Gastroesophageal sphincter (tissue), 4 donors: ENCODE measurements at regions not wholly inside any gene's neighbourhood (a gene's known extent, or its start where the extent isn't known, plus 50 kb on each side); places are given as distances from the start of the nearest gene placed in this dataset.

ENCODE experiments used
- ATAC-seq: fragments of 150-250 bp; one replicate; pipeline ENCODE4 v1.9.1; 2016; ENCODE audit warnings: mild to moderate bottlenecking, moderate library complexity
- H3K27ac ChIP-seq, 4 donors: fragments of 200-600 bp; sonication (generic) in 3 of 4; 1 replicate in 3 of 4; 2 replicates in 1 of 4; pipeline ENCODE4 v1.5.1; 2016 to 2019
- H3K27me3 ChIP-seq: fragments of 200-600 bp; sonication (generic); one replicate; pipeline ENCODE4 v1.5.1; 2019
- H3K36me3 ChIP-seq, 2 donors: fragments of 200-600 bp; sonication (generic); one replicate each; pipeline ENCODE4 v1.5.1; 2019; ENCODE audit warnings: control low read depth in 1 of 2
- H3K4me1 ChIP-seq, 3 donors: fragments of 200-600 bp; sonication (generic); 1 replicate in 2 of 3; 2 replicates in 1 of 3; pipeline ENCODE4 v1.5.1; 2016 to 2019; ENCODE audit warnings: control low read depth in 2 of 3
- H3K4me3 ChIP-seq, 2 donors: fragments of 200-600 bp; sonication (generic); one replicate each; pipeline ENCODE4 v1.5.1; 2019; ENCODE audit warnings: mild to moderate bottlenecking in 1 of 2, moderate library complexity in 1 of 2
- H3K9me3 ChIP-seq, 3 donors: fragments of 200-600 bp; sonication (generic); one replicate each; pipeline ENCODE4 v1.5.1; 2017 to 2019; ENCODE audit warnings: control low read depth in 2 of 3
- CTCF ChIP-seq, 4 experiments: fragments of 200-600 bp in 2 of 4; fragments of 450-650 bp in 2 of 4; sonication (generic) in 1 of 4; IDR thresholded peaks; one replicate each; pipeline ENCODE4 v1.5.1; 2017 to 2019; ENCODE audit warnings: antibody characterized with exemption in 4 of 4, mild to moderate bottlenecking in 2 of 4, moderate library complexity in 2 of 4
- EP300 ChIP-seq: sonication (generic); formaldehyde crosslinking; IDR thresholded peaks from one replicate; pipeline ENCODE4 v1.6.1; 2017; ENCODE audit warnings: antibody characterized with exemption, mild to moderate bottlenecking
- POLR2A ChIP-seq, 2 donors: fragments of 450-650 bp; IDR thresholded peaks; one replicate each; pipeline ENCODE4 v1.6.1; 2017; ENCODE audit warnings: antibody characterized with exemption in 2 of 2, mild to moderate bottlenecking in 2 of 2, moderate library complexity in 1 of 2
- POLR2AphosphoS5 ChIP-seq: sonication (generic); formaldehyde crosslinking; IDR thresholded peaks from one replicate; pipeline ENCODE4 v1.6.1; 2017; ENCODE audit warnings: antibody characterized with exemption
- WGBS, 2 donors: methylation state at CpG; one replicate each; pipeline ENCODE4 v1.1.5; 2018; ENCODE audit warnings: low coverage in 1 of 2; 5-methylcytosine and 5-hydroxymethylcytosine counted together

- Histone ChIP-seq H3K4me3 (no peak overlapping the region), H3K36me3 (no peaks in the 10 kb centered on the region), H3K9me3 (no peaks in the 10 kb centered on the region), H3K27ac (no peak overlapping the region), H3K4me1 (peaks cover 0 to 14% (median 3%) of the 10 kb centered on the region in 3 donors), H3K27me3 (no peaks in the 10 kb centered on the region)
- no peak for ATAC-seq
- TF ChIP-seq CTCF (IDR thresholded peaks at IDR 0.05) (no peak), EP300 (no peak), POLR2A (IDR thresholded peaks at IDR 0.05) (no peak), POLR2AphosphoS5 (no peak)
- 80% methylated on average over 3 of the region's 3 CpGs; no CpG with 5 or more reads in 1 of the 2 donors for WGBS, 2 donors
Measured at GRCh38 chr3:30199855-30200254, 406.5 kb upstream of the TGFBR2 start.

GRCh38 chr3:30201715-30202114, 404.7 kb upstream of the TGFBR2 start:
- TF ChIP-seq POLR2AphosphoS5 (no peak), POLR2A (IDR thresholded peaks at IDR 0.05) (no peak), CTCF (IDR thresholded peaks at IDR 0.05) (no peak), EP300 (no peak)
- ATAC-seq, result no peak
- H3K4me3 ChIP-seq, result no peak overlapping the region
- peaks cover 0 to 14% (median 3%) of the 10 kb centered on the region in 3 donors for H3K4me1 ChIP-seq
- no peaks in the 10 kb centered on the region for H3K9me3 ChIP-seq
- no peak overlapping the region for H3K27ac ChIP-seq
- no peaks in the 10 kb centered on the region for H3K27me3 ChIP-seq
- H3K36me3 ChIP-seq, result no peaks in the 10 kb centered on the region

- TF ChIP-seq POLR2A (IDR thresholded peaks at IDR 0.05) (no peak), POLR2AphosphoS5 (no peak), CTCF (IDR thresholded peaks at IDR 0.05) (no peak), EP300 (no peak)
- ATAC-seq, result no peak
- Histone ChIP-seq H3K9me3 (no peaks in the 10 kb centered on the region), H3K27ac (no peak overlapping the region), H3K36me3 (no peaks in the 10 kb centered on the region), H3K4me3 (no peak overlapping the region), H3K27me3 (no peaks in the 10 kb centered on the region), H3K4me1 (peaks cover 0 to 10% (median 2%) of the 10 kb centered on the region in 3 donors)
- 91 to 100% methylated on average over 1 to 2 of the region's 2 CpGs for WGBS, 2 donors
Measured at GRCh38 chr3:30203301-30203700, 403.1 kb upstream of the TGFBR2 start.

- no peak for TF ChIP-seq POLR2AphosphoS5
- no peak for TF ChIP-seq POLR2A (IDR thresholded peaks at IDR 0.05)
- no peak for TF ChIP-seq EP300
- no peak for TF ChIP-seq CTCF (IDR thresholded peaks at IDR 0.05)
- Histone ChIP-seq H3K36me3 (no peaks in the 10 kb centered on the region), H3K27me3 (no peaks in the 10 kb centered on the region), H3K4me3 (no peak overlapping the region), H3K27ac (no peak overlapping the region), H3K4me1 (peaks cover 0 to 3% (median 0%) of the 10 kb centered on the region in 3 donors), H3K9me3 (no peaks in the 10 kb centered on the region)
- ATAC-seq, result no peak
Measured at GRCh38 chr3:30204126-30204525, 402.3 kb upstream of the TGFBR2 start.

GRCh38 chr3:30206051-30206450, 400.4 kb upstream of the TGFBR2 start:
- no peak for TF ChIP-seq EP300
- no peak for TF ChIP-seq POLR2AphosphoS5
- TF ChIP-seq CTCF (IDR thresholded peaks at IDR 0.05), result no peak
- no peak for TF ChIP-seq POLR2A (IDR thresholded peaks at IDR 0.05)
- Histone ChIP-seq H3K27ac (no peak overlapping the region), H3K27me3 (no peaks in the 10 kb centered on the region), H3K36me3 (no peaks in the 10 kb centered on the region), H3K4me3 (no peak overlapping the region), H3K4me1 (no peaks in the 10 kb centered on the region), H3K9me3 (no peaks in the 10 kb centered on the region)
- WGBS, 2 donors, result 78 to 90% methylated on average over 1 of the region's 1 CpG
- no peak for ATAC-seq
